Right lobe of liver (tissue), 4 donors: ENCODE measurements at regions not wholly inside any gene's neighbourhood (a gene's known extent, or its start where the extent isn't known, plus 50 kb on each side); places are given as distances from the start of the nearest gene placed in this dataset.

Experiments
- POLR2A ChIP-seq: fragments of 450-650 bp; IDR thresholded peaks from one replicate; pipeline ENCODE4 v1.6.1; 2017; ENCODE audit warnings: antibody characterized with exemption, mild to moderate bottlenecking
- TF ChIP-seq, protein P1 (sequence below), 4 donors: fragments of 200-600 bp in 3 of 4; fragments of 450-650 bp in 1 of 4; IDR thresholded peaks; one replicate each; pipeline versions ENCODE4 v1.5.1 to v1.8.0; 2016 to 2022; ENCODE audit warnings: antibody characterized with exemption in 4 of 4, mild to moderate bottlenecking in 2 of 4
- donor health status: DM: no; HTN: no; CAD: no.
- donor health status: DM: no; HTN: no; CAD: no.
- donor health status: DM: no; HTN: yes; CAD: no.

DNA sequence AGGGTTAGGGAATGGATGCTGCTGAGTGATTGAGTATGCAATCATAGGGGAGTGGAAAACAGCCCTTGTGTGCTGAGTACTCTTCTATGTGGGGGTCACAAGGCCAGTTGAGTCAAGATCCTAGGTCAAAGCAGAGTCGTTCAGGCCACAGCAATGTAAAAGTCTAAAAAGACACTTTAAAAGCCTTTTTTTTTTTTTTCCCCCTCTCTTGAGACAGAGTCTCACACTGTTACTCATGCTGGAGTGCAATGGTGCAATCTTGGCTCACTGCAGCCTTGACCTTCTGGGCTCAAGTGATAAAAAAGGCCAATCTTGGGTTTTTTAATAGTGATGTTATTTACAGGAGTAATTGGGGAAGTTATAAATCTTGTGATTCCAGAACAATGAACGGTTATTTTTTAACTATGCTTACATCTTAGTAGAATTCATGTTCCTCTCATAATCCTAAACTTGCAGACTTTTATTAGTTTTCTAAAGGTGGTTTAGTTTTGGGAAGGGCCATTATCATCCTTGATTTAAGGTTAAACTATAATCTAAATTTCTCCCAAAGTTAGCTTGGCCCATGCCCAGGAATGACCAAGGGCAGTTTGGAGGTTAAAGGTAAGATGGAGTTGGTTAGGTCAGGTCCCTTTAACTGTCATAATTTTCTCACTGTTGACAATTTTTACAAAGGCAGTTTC lies 82.2 kb upstream of the BMP2K start:
- TF ChIP-seq, protein P1, sequence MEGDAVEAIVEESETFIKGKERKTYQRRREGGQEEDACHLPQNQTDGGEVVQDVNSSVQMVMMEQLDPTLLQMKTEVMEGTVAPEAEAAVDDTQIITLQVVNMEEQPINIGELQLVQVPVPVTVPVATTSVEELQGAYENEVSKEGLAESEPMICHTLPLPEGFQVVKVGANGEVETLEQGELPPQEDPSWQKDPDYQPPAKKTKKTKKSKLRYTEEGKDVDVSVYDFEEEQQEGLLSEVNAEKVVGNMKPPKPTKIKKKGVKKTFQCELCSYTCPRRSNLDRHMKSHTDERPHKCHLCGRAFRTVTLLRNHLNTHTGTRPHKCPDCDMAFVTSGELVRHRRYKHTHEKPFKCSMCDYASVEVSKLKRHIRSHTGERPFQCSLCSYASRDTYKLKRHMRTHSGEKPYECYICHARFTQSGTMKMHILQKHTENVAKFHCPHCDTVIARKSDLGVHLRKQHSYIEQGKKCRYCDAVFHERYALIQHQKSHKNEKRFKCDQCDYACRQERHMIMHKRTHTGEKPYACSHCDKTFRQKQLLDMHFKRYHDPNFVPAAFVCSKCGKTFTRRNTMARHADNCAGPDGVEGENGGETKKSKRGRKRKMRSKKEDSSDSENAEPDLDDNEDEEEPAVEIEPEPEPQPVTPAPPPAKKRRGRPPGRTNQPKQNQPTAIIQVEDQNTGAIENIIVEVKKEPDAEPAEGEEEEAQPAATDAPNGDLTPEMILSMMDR (IDR thresholded peaks at IDR 0.05), result no peak
- no peak for TF ChIP-seq POLR2A
